Stimulated activated memory B cell treated with anti-CD40 and anti-IgM and Interleukin-4, amounts not matched to agents 10 μg/mL and 1 μg/mL and 100 μg/mL, for 72 hours (primary cell): ENCODE measurements at regions not wholly inside any gene's neighbourhood (a gene's known extent, or its start where the extent isn't known, plus 50 kb on each side); places are given as distances from the start of the nearest gene placed in this dataset.
"Not testable (repeated sequence)": the region's sequence is repeated elsewhere in the genome, so short reads cannot be mapped to it uniquely, and the experiment has no call there.

Experiments used
- ATAC-seq: fragments of 150-1000 bp; cut with Tn5 transposase; 2 replicates; pipeline ENCODE4 v1.10.0; 2021
- H3K27ac Mint-ChIP-seq: one replicate; pipeline ENCODE4 v1.8.0; 2022; ENCODE audit warnings: mild to moderate bottlenecking, mixed read lengths
- H3K27me3 Mint-ChIP-seq: one replicate; pipeline ENCODE4 v1.8.0; 2022; ENCODE audit warnings: mixed read lengths
- H3K36me3 Mint-ChIP-seq: one replicate; pipeline ENCODE4 v1.8.0; 2022; ENCODE audit warnings: mixed read lengths
- H3K4me1 Mint-ChIP-seq: one replicate; pipeline ENCODE4 v1.8.0; 2022; ENCODE audit warnings: mixed read lengths
- H3K4me3 Mint-ChIP-seq: one replicate; pipeline ENCODE4 v1.8.0; 2022; ENCODE audit warnings: mild to moderate bottlenecking, moderate library complexity, mixed read lengths
- H3K9me3 Mint-ChIP-seq: one replicate; pipeline ENCODE4 v1.8.0; 2022; ENCODE audit warnings: mixed read lengths

GRCh38 chr3:157845839-157846238, 260.4 kb downstream of the SHOX2 start:
- H3K9me3 Mint-ChIP-seq, H3K4me3 Mint-ChIP-seq, ATAC-seq, H3K36me3 Mint-ChIP-seq, H3K27ac Mint-ChIP-seq, H3K27me3 Mint-ChIP-seq, H3K4me1 Mint-ChIP-seq: not testable (repeated sequence)

GRCh38 chr3:157844800-157845565, 261.2 kb downstream of the SHOX2 start:
- H3K36me3 Mint-ChIP-seq: no peaks in the 10 kb centered on the region

GRCh38 chr3:157844216-157844615, 262.0 kb downstream of the SHOX2 start:
- no peak overlapping the region for H3K27ac Mint-ChIP-seq
- H3K36me3 Mint-ChIP-seq: no peaks in the 10 kb centered on the region
- H3K4me3 Mint-ChIP-seq: no peak overlapping the region
- no peaks in the 10 kb centered on the region for H3K27me3 Mint-ChIP-seq
- no peaks in the 10 kb centered on the region for H3K4me1 Mint-ChIP-seq
- ATAC-seq: no peak
- no peaks in the 10 kb centered on the region for H3K9me3 Mint-ChIP-seq

More at GRCh38 chr3:157844800-157845565, 261.2 kb downstream of the SHOX2 start:
- Mint-ChIP-seq H3K4me3 (no peak overlapping the region), H3K4me1 (no peaks in the 10 kb centered on the region), H3K9me3 (no peaks in the 10 kb centered on the region), H3K27ac (no peak overlapping the region), H3K27me3 (no peaks in the 10 kb centered on the region)
- ATAC-seq: no peak

- no peak for ATAC-seq
- no peak overlapping the region for H3K4me3 Mint-ChIP-seq
- no peaks in the 10 kb centered on the region for H3K36me3 Mint-ChIP-seq
- no peak overlapping the region for H3K27ac Mint-ChIP-seq
- no peaks in the 10 kb centered on the region for H3K4me1 Mint-ChIP-seq
- H3K27me3 Mint-ChIP-seq: no peaks in the 10 kb centered on the region
- no peaks in the 10 kb centered on the region for H3K9me3 Mint-ChIP-seq
These were observed 265.2 kb downstream of the SHOX2 start for GRCh38 chr3:157841029-157841428.

- Mint-ChIP-seq H3K27ac (no peak overlapping the region), H3K4me1 (no peaks in the 10 kb centered on the region), H3K36me3 (no peaks in the 10 kb centered on the region), H3K27me3 (no peaks in the 10 kb centered on the region), H3K9me3 (no peaks in the 10 kb centered on the region), H3K4me3 (no peak overlapping the region)
- ATAC-seq: no peak
These were observed 265.7 kb downstream of the SHOX2 start for GRCh38 chr3:157840564-157840963.

GRCh38 chr3:157838457-157838856, 267.8 kb downstream of the SHOX2 start:
- H3K4me3 Mint-ChIP-seq: no peak overlapping the region
- no peaks in the 10 kb centered on the region for H3K36me3 Mint-ChIP-seq
- no peaks in the 10 kb centered on the region for H3K9me3 Mint-ChIP-seq
- no peaks in the 10 kb centered on the region for H3K4me1 Mint-ChIP-seq
- ATAC-seq: no peak
- H3K27ac Mint-ChIP-seq: no peak overlapping the region
- H3K27me3 Mint-ChIP-seq: peaks cover 8% of the 10 kb centered on the region

- Mint-ChIP-seq H3K36me3 (no peaks in the 10 kb centered on the region), H3K4me1 (no peaks in the 10 kb centered on the region), H3K9me3 (no peaks in the 10 kb centered on the region), H3K4me3 (no peak overlapping the region), H3K27me3 (peaks cover 8% of the 10 kb centered on the region), H3K27ac (no peak overlapping the region)
- ATAC-seq: no peak
These were observed 268.9 kb downstream of the SHOX2 start for GRCh38 chr3:157837336-157837735.

- no peak for ATAC-seq
- no peaks in the 10 kb centered on the region for H3K4me1 Mint-ChIP-seq
- no peak overlapping the region for H3K27ac Mint-ChIP-seq
- no peaks in the 10 kb centered on the region for H3K36me3 Mint-ChIP-seq
- H3K4me3 Mint-ChIP-seq: no peak overlapping the region
- H3K9me3 Mint-ChIP-seq: no peaks in the 10 kb centered on the region
- peaks cover 8% of the 10 kb centered on the region for H3K27me3 Mint-ChIP-seq
These were observed 270.2 kb downstream of the SHOX2 start for GRCh38 chr3:157836022-157836421.

- Mint-ChIP-seq H3K36me3 (no peaks in the 10 kb centered on the region), H3K27ac (no peak overlapping the region), H3K4me1 (no peaks in the 10 kb centered on the region), H3K9me3 (peaks cover 14% of the 10 kb centered on the region), H3K4me3 (no peak overlapping the region), H3K27me3 (peaks cover 8% of the 10 kb centered on the region)
- no peak for ATAC-seq
These were observed 273.6 kb downstream of the SHOX2 start for GRCh38 chr3:157832588-157832987.

- Mint-ChIP-seq H3K9me3 (peaks cover 16% of the 10 kb centered on the region), H3K4me3 (no peak overlapping the region), H3K27ac (no peak overlapping the region), H3K4me1 (no peaks in the 10 kb centered on the region), H3K27me3 (peaks cover 8% of the 10 kb centered on the region), H3K36me3 (no peaks in the 10 kb centered on the region)
- no peak for ATAC-seq
These were observed 275.5 kb downstream of the SHOX2 start for GRCh38 chr3:157830556-157831236.

- ATAC-seq: no peak
- Mint-ChIP-seq H3K9me3 (peaks cover 16% of the 10 kb centered on the region), H3K27ac (no peak overlapping the region), H3K27me3 (peaks cover 7% of the 10 kb centered on the region), H3K36me3 (no peaks in the 10 kb centered on the region), H3K4me3 (no peak overlapping the region), H3K4me1 (no peaks in the 10 kb centered on the region)
These were observed 276.4 kb downstream of the SHOX2 start for GRCh38 chr3:157829786-157830185.

- Mint-ChIP-seq H3K4me3 (no peak overlapping the region), H3K27me3 (no peaks in the 10 kb centered on the region), H3K4me1 (no peaks in the 10 kb centered on the region), H3K27ac (no peak overlapping the region), H3K36me3 (no peaks in the 10 kb centered on the region), H3K9me3 (peaks cover 11% of the 10 kb centered on the region)
- no peak for ATAC-seq
These were observed 281.9 kb downstream of the SHOX2 start for GRCh38 chr3:157824281-157824680.

GRCh38 chr3:157823050-157823449, 283.2 kb downstream of the SHOX2 start:
- H3K27me3 Mint-ChIP-seq: no peaks in the 10 kb centered on the region
- H3K4me3 Mint-ChIP-seq: no peak overlapping the region
- ATAC-seq: no peak
- H3K36me3 Mint-ChIP-seq: no peaks in the 10 kb centered on the region
- H3K9me3 Mint-ChIP-seq: peaks cover 6% of the 10 kb centered on the region
- no peaks in the 10 kb centered on the region for H3K4me1 Mint-ChIP-seq
- no peak overlapping the region for H3K27ac Mint-ChIP-seq

- H3K36me3 Mint-ChIP-seq: no peaks in the 10 kb centered on the region
- no peak overlapping the region for H3K27ac Mint-ChIP-seq
- no peak overlapping the region for H3K4me3 Mint-ChIP-seq
- H3K9me3 Mint-ChIP-seq: peaks cover 3% of the 10 kb centered on the region
- no peaks in the 10 kb centered on the region for H3K4me1 Mint-ChIP-seq
- ATAC-seq: no peak
- H3K27me3 Mint-ChIP-seq: no peaks in the 10 kb centered on the region
These were observed 286.1 kb downstream of the SHOX2 start for GRCh38 chr3:157820157-157820517.

- Mint-ChIP-seq H3K4me1 (no peaks in the 10 kb centered on the region), H3K9me3 (peaks cover 3% of the 10 kb centered on the region), H3K4me3 (no peak overlapping the region), H3K27me3 (no peaks in the 10 kb centered on the region), H3K27ac (no peak overlapping the region), H3K36me3 (no peaks in the 10 kb centered on the region)
- no peak for ATAC-seq
These were observed 286.7 kb downstream of the SHOX2 start for GRCh38 chr3:157819270-157820156.
